ENCODE measurements at regions not wholly inside any gene's neighbourhood (a gene's known extent, or its start where the extent isn't known, plus 50 kb on each side); places are given as distances from the start of the nearest gene placed in this dataset.

DNA sequence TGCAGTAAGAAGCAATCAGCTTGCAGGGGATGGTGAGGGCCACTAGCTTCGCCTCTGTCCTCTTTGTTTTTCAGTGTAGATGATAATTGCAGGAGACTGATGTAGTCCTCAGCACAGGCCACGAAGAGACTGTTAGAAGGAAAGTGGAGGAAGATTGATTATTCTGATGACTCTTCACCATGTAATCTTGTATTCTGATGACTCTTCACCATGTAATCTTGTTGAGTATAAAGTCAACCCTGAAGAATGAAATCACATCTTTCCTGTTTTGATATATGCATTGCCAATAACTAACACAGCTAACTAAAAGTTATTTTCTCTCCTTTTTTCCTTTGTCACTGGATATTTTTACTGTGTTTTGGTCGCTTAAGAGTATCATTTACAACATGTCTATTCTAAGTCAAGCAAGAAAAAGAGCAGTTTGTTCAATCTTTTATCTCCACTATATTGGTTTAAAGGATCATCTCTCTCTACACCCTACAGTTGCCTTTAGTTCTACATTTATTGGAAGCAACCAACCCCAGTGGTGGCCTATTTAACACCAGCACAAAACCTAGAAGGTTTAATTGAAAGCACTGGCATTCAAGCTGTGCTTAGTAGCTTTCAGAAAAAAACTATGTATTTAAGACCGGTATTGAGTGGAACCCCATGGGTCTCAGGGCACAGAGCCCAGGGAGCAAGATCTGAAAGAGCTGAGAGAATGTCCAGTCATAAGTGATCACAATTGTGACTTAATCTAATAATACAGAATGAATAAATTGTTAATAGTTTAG, 107.2 kb upstream of the BTBD3 start:
- DNase-seq, result no peak

DNA sequence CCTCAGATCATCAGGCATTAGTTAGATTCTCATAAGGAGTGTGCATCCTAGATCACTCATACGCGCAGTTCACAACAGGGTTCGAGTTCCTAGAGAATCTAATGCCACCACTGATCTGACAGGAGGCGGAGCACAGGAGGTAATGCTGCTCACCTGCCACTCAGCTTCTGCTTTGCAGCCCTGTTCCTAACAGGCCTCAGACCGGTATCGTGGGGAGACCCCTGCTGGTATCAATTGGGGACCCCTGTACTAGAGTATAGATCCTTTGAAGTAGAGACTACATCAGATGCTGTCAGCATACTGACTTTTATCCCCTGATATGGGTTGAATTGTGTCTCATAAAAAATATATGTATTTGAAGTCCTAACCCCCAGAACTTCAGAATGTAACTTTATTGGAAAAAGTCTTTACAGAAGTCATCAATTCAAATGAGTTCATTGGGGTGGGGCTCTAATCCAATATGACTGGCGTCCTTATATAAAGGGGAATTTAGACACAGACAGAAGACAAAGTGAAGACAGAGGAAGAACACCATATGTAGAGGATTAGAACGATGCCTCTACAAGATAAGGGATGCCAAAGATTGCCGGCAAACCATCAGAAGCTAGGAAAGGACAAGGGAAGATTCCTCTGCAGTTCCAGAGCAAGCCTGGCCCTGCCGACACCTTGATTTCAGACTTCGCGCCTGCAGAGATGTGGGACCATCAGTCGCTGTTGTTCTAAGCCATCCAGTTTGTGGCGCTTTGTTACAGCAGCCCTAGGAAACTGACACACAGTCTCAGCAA, 104.4 kb upstream of the BTBD3 start:
- no peak for DNase-seq

DNA sequence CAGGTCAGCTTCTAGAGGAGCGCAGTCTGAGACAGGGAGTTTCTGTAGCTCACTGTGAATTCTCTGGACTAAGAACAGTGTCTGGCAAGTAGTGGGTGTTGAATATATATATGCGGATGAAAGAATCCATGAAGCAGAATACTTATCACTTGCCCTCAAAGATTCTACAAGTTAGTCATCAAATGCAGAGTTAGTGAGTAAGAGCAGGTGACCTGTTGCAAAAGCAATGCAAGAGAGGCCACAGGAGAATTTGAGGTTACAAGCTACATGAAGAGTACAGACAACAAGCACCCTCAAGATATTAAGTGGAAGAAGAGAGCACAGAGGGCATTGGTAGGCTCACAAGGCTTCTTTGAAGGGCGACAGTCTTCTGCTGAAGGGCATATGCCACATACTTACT, 103.4 kb upstream of the BTBD3 start:
- DNase-seq, result no peak

DNA sequence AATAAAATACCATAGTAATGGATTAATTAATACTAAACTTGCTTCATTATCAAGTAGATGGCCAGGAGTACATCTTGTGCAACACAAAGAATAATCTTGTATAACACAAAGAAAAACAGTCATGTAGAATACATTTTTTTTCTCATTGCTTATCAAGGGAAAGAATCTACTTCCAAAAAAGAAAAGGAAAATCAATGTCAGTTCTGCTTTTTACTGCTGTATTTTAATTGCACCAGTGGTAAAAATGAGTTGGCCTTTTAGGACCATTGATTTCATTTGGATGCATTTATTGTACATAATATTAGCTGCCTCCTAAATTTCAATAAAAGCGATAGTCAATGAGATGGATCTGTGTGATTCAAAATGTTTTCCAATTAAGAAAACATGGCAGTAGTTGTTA, 96.9 kb upstream of the BTBD3 start:
- no peak for DNase-seq

DNA sequence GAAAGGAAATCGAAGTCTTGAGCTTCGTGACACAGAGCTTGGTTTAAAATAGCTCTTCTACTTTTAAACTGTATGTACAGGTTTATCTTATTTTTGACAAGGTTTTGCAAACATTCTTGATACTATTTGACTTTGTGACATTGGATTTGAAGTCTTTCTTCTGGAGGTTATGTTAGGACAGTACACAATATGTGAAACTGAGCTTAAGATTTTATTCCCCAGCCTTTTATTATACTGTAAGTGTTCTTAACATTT, 95.2 kb upstream of the BTBD3 start:
- no peak for DNase-seq

DNA sequence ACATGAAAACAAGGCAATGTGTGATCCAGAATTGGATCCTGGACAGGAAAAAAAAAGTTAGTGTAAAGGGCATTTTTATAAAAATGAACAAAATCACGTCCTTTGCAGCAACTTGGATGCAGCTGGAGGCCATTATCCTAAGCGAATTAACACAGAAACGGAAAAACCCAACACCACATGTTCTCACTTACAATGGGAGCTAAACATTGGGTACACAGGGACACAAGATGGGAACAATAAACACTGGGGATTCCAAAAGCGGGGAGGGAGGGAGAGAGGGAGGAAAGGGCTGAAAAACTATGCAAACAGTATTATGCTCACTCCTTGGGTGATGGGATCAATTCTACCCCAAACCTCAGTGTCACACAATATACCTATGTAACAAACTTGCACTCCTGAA, 91.4 kb upstream of the BTBD3 start:
- DNase-seq, result no peak

DNA sequence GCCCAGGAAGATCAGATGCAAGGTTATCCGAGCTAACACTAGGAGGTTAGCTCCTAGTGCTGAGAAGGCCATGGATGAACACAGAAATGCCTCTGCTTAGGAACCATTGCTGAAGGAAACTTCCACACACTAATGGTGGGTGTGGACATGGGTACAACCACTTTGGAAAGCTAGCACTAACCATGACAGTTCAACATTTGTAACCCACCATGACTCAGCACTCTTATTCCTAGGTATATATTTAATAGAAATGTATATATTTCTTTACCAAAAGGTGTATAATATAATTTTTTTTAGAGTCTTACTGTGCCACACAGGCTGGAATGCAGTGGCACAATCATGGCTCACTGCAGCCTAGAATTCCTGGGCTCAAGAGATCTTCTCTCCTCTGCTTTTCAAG, 85.3 kb upstream of the BTBD3 start:
- no peak for DNase-seq

DNA sequence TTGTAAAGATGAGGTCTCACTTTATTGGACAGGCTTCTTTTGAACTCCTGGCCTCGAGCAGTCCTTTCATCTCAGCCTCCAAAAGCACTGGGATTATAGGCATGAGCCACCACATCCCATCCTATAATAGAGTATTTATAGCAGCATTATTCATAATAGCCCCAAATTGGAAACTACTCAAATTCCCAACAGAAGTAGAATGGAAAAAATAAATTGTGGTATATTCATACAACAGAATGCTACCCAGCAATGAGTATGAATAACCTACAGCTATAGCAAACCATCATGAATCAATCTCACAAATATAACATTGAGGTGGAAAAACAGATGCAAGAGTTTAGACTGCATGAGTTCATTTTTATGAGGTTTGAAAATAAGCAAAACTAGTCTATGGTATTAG, 84.8 kb upstream of the BTBD3 start:
- DNase-seq, result no peak

DNA sequence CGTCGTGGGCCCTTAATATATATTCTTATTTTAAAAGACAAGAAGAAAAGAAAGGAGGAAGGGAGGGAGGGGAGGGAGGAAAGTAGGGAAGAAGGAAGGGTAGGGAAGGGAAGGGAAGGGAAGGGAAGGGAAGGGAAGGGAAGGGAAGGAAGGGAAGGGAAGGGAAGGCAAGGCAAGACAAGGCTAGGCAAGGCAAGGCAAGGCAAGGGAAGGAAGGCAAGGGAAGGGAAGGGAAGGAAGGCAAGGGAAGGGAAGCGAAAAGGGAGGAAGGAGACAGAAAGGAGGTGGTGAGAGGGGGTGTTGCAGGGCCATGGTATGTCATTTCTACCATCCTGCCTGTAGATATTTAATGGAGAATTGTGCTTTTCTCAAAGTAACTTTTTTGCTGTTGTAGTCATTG, 83.9 kb upstream of the BTBD3 start:
- no peak for DNase-seq

DNA sequence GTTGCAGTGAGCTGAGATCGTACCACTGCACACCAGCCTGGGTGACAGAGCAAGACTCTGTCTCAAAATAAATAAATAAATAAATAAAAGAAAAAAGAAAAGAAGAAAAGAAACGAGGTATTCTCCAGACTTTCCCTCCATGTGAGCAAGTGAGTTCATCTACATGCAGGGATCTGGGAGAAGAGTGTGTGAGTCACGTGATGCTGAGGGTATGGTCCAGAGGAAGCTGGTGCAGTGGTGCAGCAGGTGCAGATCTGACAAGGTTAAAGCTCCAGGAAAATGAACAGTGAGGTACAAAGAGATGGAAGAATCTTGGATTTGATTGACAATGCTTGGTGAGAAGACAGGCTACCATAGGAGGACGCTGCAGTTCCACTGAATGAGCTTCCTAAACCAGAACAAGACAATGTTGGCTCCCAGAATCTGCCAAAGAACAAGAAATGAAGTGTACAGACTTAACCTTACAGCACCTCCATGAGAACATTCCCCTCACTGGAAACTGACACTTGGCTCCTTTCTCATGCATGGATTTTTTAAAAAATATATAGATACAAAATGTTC, 79.5 kb upstream of the BTBD3 start:
- DNase-seq, result no peak

DNA sequence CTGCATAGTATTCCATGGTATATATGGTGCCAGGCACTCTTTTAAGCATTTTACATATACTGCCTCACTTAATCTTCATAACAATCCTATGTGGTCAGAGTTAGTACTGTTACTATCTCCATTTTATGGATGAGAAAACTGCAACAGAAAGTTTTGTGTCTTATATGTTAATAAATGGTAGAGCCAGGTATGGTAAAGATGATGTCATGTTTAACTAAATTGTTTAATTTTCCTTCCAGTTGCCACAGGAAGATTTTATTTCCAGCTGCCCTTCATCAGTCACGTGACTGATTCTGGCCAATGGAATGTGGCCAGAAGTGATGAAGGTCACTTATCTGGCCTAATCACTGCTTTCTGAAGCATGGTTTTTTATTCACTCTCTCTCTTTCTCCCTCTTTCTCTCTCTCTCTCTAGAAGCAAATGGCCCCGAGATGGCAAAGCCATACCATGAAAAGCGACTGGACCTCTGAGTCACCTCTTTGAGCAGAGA, 75.7 kb upstream of the BTBD3 start:
- no peak for DNase-seq

DNA sequence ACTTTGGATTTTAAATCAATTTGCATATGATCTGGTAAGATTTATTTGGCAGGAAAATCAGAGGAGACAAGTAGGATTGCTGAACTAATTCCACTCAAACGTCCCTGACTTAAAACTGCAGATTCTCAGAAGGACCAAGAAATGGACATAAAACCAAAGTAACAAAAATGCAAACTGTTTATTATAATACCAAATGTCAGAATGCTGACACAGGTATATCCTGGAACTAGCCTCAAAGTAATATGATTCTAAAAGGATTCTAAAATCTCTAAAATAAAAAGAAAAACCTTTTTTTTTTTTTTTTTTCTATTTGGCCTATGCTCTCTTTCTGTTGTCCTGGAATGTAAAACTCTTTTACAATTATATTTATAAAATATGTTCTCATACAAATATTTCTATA, 74.4 kb upstream of the BTBD3 start:
- DNase-seq, result no peak

DNA sequence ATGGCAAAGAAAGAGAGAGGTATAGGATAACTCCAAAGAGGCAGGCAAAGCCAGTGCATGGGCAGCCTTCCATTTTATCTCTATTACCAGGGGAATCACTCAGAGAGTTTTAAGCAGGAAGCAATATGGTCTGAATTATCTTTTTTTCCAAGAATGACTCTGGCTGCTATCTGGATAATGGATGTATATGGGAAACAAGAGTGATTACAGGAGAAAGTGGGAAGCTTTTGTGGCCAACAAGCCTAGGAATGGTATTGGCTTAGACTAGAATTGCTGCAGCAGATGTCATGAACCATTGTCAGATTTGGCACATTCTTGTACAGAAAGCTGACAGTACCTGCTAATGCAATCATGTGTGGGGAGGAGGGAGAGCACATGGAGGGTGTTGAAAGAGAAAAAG, 73.0 kb upstream of the BTBD3 start:
- no peak for DNase-seq

DNA sequence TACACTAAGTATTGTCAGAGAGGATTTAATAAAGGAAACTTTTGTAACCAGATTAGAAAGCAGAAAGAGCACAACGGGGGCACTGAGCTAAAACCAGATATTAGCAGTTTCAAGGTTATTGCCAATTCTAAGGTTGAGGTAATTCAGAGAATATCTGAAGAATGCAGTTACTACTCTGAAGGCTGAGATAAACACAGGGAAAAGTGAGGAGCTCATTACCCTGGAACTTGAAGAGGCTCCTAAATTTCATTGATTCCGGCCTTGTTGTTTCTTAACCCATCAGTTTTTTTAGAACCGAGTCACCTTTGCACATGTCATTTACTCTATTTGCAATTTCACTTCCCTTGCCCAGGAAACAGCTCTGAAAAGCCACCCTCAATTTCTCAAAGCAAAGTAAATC, 72.4 kb upstream of the BTBD3 start:
- no peak for DNase-seq

DNA sequence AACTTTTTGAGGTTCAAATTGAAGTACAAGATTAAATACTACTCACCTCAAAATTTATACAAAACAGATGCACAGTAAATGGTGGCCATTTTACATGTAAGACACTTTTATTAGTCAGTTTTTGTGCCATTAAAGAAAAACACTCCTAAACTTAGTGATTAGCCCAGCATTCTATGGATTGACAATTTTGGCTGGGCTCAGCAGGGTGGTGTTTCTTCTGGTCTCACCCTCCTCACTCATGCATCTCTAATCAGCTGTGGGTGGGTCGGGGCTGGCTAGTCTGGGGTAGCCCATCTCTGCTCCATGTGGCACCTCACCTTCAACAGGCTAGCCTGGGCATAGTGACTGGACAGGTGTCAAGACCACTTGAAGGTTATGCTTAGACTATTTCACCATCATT, 71.6 kb upstream of the BTBD3 start:
- no peak for DNase-seq

DNA sequence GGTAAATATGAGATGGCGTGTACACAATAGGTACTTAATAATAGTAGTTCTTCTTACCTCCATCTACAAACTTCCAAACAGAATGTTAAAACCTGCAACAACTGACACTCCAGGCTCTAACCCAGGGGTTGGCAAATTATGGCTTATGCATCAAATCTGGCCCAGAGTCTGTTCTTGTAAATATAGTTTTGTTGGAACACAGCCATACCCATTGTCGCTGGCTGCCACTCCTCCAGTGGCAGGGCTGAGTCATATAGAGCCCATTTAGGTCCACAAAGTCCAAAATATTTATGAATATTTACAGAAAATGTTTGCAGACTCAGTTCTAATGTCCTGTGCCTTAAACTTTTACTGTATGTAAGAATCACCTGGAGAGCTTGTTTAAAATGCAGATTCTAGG, 69.9 kb upstream of the BTBD3 start:
- no peak for DNase-seq

DNA sequence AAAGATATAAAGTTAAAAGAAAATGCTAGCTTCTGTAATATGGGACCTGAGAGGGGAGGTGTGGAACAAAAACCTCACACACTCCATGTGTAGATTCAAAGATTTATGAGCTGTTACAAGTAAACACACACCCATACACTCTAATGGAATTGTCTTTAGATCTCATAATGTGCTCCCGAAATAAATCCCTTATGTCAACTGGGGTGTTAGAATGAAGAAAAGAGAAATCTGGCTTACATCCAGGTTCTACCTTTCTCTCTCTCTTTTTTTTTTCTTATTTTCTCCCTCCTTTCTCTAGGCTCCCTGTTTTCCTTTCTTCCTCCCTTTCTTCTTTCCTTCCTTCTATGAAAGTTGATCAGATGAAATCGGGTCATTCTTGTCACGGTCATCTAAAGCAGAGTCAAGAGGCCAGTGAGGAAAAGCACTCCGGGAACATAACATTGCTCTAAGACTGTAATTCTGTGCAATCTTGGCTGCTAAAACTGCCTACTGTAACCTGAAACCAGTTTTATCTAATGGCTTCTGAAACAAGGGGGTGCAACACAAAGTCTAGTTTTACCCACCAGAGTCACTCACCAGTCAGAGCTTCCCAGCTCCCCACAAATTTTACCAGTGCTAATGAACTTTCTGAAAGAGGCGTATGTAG, 68.3 kb upstream of the BTBD3 start:
- no peak for DNase-seq

DNA sequence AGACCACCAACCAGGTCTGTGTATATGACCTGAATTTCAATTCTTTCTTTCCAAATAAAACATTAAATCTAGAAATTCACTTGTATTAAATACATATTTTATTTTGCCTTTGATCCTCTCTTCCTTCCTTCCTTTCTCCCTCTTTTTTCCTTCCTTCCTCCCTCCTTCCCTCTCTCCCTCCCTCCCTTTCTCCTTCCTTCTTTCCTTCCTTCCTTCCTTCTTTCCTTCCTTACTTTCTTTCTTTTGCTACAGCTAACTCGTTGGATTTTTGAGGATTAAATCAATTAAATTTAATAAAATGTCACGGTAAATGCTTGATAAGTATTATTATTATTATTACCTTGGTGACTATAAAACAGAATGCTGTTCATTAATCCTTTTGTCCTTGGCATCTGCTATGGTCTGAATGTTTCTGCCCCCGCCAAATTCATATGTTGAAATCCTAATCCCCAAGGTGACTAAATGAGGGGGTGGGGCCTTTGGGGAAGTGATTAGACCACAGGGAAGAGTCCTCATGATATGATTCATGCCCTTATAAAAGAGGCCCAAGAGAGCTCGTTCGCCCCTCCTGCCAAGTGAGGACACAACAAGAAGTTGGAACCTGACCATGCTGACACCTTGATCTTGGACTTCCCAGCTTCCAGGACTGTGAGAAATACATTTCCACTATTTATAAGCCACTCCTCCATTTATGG, 67.6 kb upstream of the BTBD3 start:
- DNase-seq, result no peak

DNA sequence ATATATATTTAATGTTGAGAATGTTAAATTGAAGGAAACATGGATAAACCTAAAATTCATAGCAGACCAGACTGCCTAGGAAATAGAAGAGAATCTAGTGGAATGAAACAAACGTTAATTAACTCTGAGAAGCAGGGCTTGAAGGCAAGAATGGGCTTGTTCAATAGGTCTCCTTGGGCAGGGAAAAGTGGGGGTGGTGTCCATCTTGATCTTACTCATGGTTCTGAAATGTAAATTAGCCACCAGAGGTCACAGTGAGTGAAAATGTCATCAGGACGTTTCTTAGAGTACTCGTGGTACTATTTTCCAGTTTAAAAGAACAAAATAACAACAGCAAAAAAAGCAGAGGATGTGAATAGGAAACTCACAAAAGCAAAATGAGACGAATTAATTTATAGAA, 66.8 kb upstream of the BTBD3 start:
- DNase-seq, result no peak

DNA sequence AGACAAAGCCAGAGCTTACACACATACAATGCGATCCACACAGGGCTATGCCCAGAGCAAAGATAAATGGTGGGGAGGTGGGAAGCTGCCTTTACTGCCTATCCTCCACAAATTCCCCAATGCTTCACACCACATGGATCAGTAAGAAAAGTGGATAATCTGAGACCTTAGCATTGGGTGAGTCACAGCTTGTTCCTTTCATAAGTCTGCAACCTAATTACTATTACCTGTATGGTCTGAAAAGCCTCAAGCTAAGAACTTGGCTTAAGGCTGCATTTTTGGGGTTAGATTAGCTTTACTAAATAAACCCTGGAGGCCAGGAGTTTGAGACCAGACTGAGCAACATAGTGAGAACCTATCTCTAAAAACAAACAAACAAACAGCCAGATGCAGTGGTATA, 66.0 kb upstream of the BTBD3 start:
- no peak for DNase-seq

DNA sequence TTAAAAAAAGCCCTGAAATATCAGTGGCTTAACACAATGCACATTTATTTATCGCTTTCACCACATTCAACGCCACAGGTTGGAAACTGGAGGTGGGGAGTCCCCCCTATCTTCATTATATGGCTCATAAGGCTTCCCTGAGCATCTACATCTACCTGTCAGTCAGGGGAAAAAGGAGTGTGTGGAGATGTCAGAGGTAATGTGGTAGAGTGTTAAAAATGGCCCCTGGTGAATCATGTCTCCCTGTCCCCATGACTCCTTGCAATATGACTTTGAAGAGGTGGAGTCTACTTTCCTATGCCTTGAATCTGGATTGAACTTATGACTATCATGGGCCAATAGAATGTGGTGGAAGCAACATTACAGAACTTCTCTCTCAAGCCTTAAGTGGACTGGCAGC, 65.5 kb upstream of the BTBD3 start:
- DNase-seq, result no peak

DNA sequence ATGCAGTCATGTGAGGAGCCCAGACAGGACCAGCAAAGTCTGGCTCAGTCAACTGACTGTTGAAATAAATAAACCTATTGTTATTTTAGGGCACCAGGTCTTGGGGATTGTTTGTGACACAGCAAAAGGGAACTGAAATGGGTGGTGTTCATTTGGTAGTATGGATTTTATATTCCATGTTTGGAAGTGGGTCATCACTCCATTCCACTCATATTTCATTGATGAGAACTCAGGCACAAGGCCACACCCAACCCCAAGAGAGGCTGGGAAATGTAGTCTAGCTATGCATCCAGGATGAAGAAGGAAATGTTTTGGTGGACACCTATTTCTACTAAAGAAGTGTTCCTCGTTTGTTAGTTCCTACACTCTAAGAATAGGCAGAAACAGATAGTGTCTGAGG, 64.9 kb upstream of the BTBD3 start:
- no peak for DNase-seq

DNA sequence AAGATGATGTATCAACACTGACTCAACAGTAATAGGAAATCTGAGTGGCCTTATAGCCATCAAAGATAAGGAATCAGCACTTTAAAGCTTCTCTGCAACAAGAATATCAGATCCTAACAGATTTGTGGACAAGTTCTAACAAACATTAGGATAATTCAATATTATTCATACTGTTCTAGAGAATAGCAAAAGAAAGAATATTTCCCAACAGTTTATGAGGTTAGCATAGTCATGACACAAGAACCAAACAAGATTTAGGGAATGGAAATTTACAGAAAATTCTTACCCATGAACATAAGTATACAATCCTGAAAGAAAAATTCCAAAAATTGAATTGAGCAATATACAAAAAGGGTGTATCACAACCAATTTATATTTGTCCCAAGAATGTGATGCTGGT, 64.3 kb upstream of the BTBD3 start:
- DNase-seq, result no peak

Data from retina (tissue), 1 donor.